CMK (cell line): ENCODE measurements at regions not wholly inside any gene's neighbourhood (a gene's known extent, or its start where the extent isn't known, plus 50 kb on each side); places are given as distances from the start of the nearest gene placed in this dataset.
"Not testable (repeated sequence)": the region's sequence is repeated elsewhere in the genome, so short reads cannot be mapped to it uniquely, and the experiment has no call there.

ENCODE experiments used
- DNase-seq: peaks from one replicate; pipeline ENCODE4 v3.0.0-alpha.2; 2010; ENCODE audit warnings: low read depth

- no peak for DNase-seq
Observed at GRCh38 chrX:734362-734761, 103.8 kb downstream of the SHOX start.

GRCh38 chrX:733961-734360, 103.4 kb downstream of the SHOX start:
- no peak for DNase-seq

GRCh38 chrX:729583-730409, 99.2 kb downstream of the SHOX start:
- DNase-seq = no peak

- not testable (repeated sequence) for DNase-seq
Observed at GRCh38 chrX:729101-729500, 98.5 kb downstream of the SHOX start.

- not testable (repeated sequence) for DNase-seq
Observed at GRCh38 chrX:728639-729038, 98.0 kb downstream of the SHOX start.

GRCh38 chrX:727738-728621, 97.4 kb downstream of the SHOX start:
- no peak for DNase-seq

GRCh38 chrX:725971-726370, 95.4 kb downstream of the SHOX start:
- no peak for DNase-seq

- DNase-seq = no peak
Observed at GRCh38 chrX:724256-724655, 93.7 kb downstream of the SHOX start.

GRCh38 chrX:723781-724180, 93.2 kb downstream of the SHOX start:
- DNase-seq = no peak

- DNase-seq = no peak
Observed at GRCh38 chrX:721354-721753, 90.8 kb downstream of the SHOX start.

- no peak for DNase-seq
Observed at GRCh38 chrX:720825-721224, 90.2 kb downstream of the SHOX start.

- DNase-seq = no peak
Observed at GRCh38 chrX:720250-720649, 89.7 kb downstream of the SHOX start.

- no peak for DNase-seq
Observed at GRCh38 chrX:716136-716535, 85.5 kb downstream of the SHOX start.

- no peak for DNase-seq
Observed at GRCh38 chrX:714131-714530, 83.5 kb downstream of the SHOX start.
